ENCODE measurements at regions not wholly inside any gene's neighbourhood (a gene's known extent, or its start where the extent isn't known, plus 50 kb on each side); places are given as distances from the start of the nearest gene placed in this dataset.

DNA sequence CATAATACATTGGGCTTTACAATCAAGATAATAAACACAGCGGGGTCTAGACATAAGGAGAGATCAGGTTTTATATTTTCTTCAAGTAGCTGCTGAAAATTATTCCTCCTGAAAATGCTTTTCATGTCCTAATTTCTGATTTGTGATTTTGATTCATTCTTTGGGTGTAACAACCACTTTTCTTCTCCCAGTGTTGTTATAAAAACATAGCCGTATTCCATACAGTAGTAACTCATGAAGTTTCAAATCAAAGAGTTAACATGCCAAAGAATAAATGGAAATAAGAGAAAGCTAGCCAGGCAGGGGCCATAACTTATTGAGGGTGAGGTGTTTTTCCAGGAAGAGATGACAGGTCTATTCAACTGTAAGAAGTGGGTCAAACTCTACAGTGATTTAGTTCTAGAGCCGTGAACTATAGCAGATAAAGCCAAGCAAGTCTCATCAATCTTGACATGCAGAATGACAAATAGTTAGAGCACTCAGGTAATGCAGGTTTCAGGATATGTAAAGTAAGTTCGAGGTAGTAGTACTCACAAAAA, 934.4 kb upstream of the SLITRK1 start:
- no peak for TF ChIP-seq POLR2A (IDR thresholded peaks at IDR 0.05)
- TF ChIP-seq, protein P1, sequence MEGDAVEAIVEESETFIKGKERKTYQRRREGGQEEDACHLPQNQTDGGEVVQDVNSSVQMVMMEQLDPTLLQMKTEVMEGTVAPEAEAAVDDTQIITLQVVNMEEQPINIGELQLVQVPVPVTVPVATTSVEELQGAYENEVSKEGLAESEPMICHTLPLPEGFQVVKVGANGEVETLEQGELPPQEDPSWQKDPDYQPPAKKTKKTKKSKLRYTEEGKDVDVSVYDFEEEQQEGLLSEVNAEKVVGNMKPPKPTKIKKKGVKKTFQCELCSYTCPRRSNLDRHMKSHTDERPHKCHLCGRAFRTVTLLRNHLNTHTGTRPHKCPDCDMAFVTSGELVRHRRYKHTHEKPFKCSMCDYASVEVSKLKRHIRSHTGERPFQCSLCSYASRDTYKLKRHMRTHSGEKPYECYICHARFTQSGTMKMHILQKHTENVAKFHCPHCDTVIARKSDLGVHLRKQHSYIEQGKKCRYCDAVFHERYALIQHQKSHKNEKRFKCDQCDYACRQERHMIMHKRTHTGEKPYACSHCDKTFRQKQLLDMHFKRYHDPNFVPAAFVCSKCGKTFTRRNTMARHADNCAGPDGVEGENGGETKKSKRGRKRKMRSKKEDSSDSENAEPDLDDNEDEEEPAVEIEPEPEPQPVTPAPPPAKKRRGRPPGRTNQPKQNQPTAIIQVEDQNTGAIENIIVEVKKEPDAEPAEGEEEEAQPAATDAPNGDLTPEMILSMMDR (IDR thresholded peaks at IDR 0.05): no peak
- no peak for DNase-seq
- intact Hi-C loops (cut with DNase I): no loop called here
- H3K4me1 ChIP-seq (replicated peaks in 1 of 2): no peaks in the 10 kb centered on the region
- no peak overlapping the region for H3K27ac ChIP-seq
- no peaks in the 10 kb centered on the region for H3K9me3 ChIP-seq (replicated peaks in 1 of 3)
- no peak overlapping the region for H3K4me3 ChIP-seq
- H3K36me3 ChIP-seq (replicated peaks in 1 of 2): no peaks in the 10 kb centered on the region
- WGBS, 4 donors: 54 to 68% (median 58%) methylated on average over 4 of the region's 4 CpGs
- H3K27me3 ChIP-seq: no peaks in the 10 kb centered on the region

DNA sequence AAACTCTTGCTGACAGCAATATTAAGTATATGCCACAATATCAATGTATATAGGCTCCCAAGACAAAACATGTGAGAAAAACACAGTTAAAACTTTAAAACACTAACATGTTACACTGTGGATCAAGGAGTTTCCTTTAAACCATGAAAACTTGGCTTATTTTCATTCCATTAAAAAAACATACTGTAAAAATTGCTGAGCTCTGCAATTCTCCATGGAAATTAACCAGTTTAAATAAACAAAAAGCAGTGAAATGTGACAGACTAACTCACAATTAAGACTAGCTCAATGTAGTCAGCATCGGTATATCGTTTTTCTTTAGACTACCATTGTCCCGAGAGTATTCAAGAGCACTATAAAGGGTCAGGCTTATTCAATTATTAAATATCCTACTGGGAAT, 930.5 kb upstream of the SLITRK1 start:
- no peak for DNase-seq
- intact Hi-C loops (cut with DNase I): no loop called here
- H3K4me1 ChIP-seq (replicated peaks in 1 of 2): no peaks in the 10 kb centered on the region
- TF ChIP-seq, protein P1 (IDR thresholded peaks at IDR 0.05): no peak
- TF ChIP-seq POLR2A (IDR thresholded peaks at IDR 0.05): no peak
- 57 to 76% (median 72%) methylated on average over 3 of the region's 3 CpGs for WGBS, 4 donors
- H3K36me3 ChIP-seq (replicated peaks in 1 of 2): no peaks in the 10 kb centered on the region
- H3K27me3 ChIP-seq: no peaks in the 10 kb centered on the region
- no peak overlapping the region for H3K27ac ChIP-seq
- H3K9me3 ChIP-seq (replicated peaks in 1 of 3): no peaks in the 10 kb centered on the region
- H3K4me3 ChIP-seq: no peak overlapping the region

DNA sequence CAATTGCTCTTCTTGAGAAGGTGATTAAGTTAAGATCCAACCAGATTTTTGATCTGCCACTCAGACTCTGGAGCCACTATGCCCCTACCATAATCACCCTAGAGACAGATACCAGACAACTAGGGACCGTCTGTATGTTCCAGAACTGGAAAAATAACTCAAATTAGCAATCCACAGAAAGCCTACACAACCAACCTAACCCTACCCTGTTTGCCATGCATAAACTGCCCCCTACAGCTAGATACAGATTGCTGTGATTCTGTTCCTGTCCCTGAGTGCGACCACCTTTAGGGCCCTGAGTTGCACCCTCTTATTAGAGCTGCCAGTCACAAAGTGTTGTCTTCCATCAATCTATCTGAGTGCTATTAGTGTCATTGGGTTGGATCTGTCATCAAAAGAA, 929.8 kb upstream of the SLITRK1 start:
- TF ChIP-seq, protein P1 (IDR thresholded peaks at IDR 0.05): no peak
- TF ChIP-seq POLR2A (IDR thresholded peaks at IDR 0.05): no peak
- DNase-seq: no peak
- Histone ChIP-seq H3K27me3 (no peaks in the 10 kb centered on the region), H3K4me3 (no peak overlapping the region), H3K36me3 (replicated peaks in 1 of 2) (no peaks in the 10 kb centered on the region), H3K27ac (no peak overlapping the region), H3K9me3 (replicated peaks in 1 of 3) (no peaks in the 10 kb centered on the region), H3K4me1 (replicated peaks in 1 of 2) (no peaks in the 10 kb centered on the region)
- WGBS, 4 donors: 73 to 92% (median 81%) methylated on average over 2 of the region's 2 CpGs
- intact Hi-C loops (cut with DNase I): no loop called here

DNA sequence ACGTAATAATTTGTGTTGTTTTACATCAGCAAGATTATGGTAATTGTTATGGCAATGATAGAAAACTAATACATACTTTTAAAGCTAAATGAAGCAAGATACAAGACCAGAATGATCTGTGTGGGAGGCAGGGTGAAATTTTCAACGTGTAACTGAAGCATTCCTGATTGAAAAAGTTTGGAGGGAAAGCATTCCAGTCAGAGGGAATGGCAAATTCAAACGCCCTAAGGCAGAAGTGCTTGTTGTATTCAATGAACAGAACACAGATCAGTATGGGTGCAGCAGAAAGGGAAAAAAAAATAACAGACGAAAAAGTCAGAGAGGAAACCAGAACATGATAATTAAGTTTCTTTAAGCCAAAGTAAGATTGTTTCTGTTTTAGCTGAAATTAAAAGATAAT, 928.5 kb upstream of the SLITRK1 start:
- H3K27me3 ChIP-seq: no peaks in the 10 kb centered on the region
- no peak overlapping the region for H3K4me3 ChIP-seq
- H3K36me3 ChIP-seq (replicated peaks in 1 of 2): no peaks in the 10 kb centered on the region
- DNase-seq: no peak
- TF ChIP-seq, protein P1 (IDR thresholded peaks at IDR 0.05): no peak
- no peak for TF ChIP-seq POLR2A (IDR thresholded peaks at IDR 0.05)
- no peaks in the 10 kb centered on the region for H3K4me1 ChIP-seq (replicated peaks in 1 of 2)
- no peaks in the 10 kb centered on the region for H3K9me3 ChIP-seq (replicated peaks in 1 of 3)
- H3K27ac ChIP-seq: no peak overlapping the region
- WGBS, 4 donors: 37 to 51% (median 44%) methylated on average over 4 of the region's 4 CpGs
- intact Hi-C loops (cut with DNase I): no loop called here

All from adrenal gland (tissue), 9 donors.